Naive B cell (primary cell): ENCODE measurements at regions not wholly inside any gene's neighbourhood (a gene's known extent, or its start where the extent isn't known, plus 50 kb on each side); places are given as distances from the start of the nearest gene placed in this dataset.

ENCODE experiments used
- ATAC-seq, 2 donors: fragments of 150-1000 bp; cut with Tn5 transposase; 2 replicates each; pipeline ENCODE4 v1.10.0; 2021; ENCODE audit warnings: low read depth in 2 of 2, mild to moderate bottlenecking in 2 of 2, moderate library complexity in 2 of 2
- DNase-seq: peaks from one replicate; pipeline ENCODE4 v3.0.0; 2022
- H3K27ac Mint-ChIP-seq, 6 donors: one replicate each; pipeline ENCODE4 v1.8.0; 2020 to 2022; ENCODE audit warnings: mild to moderate bottlenecking in 6 of 6, mixed read lengths in 6 of 6, moderate library complexity in 5 of 6, inconsistent platforms in 2 of 6
- H3K27me3 Mint-ChIP-seq, 3 donors: one replicate each; pipeline ENCODE4 v1.8.0; 2021 to 2022; ENCODE audit warnings: mixed read lengths in 3 of 3, mild to moderate bottlenecking in 1 of 3
- H3K36me3 Mint-ChIP-seq, 2 donors: one replicate each; pipeline ENCODE4 v1.8.0; 2020 to 2022; ENCODE audit warnings: mixed read lengths in 2 of 2, inconsistent platforms in 1 of 2, mild to moderate bottlenecking in 1 of 2
- H3K4me1 Mint-ChIP-seq, 3 donors: one replicate each; pipeline ENCODE4 v1.8.0; 2020 to 2022; ENCODE audit warnings: mixed read lengths in 3 of 3, inconsistent platforms in 1 of 3, mild to moderate bottlenecking in 1 of 3, moderate library complexity in 1 of 3
- H3K4me3 Mint-ChIP-seq, 8 donors: one replicate each; pipeline ENCODE4 v1.8.0; 2020 to 2022; ENCODE audit warnings: mild to moderate bottlenecking in 8 of 8, mixed read lengths in 8 of 8, moderate library complexity in 8 of 8, inconsistent platforms in 2 of 8
- H3K9me3 Mint-ChIP-seq, 7 donors: one replicate each; pipeline ENCODE4 v1.8.0; 2020 to 2022; ENCODE audit warnings: mixed read lengths in 7 of 7, mild to moderate bottlenecking in 5 of 7, inconsistent platforms in 2 of 7, moderate library complexity in 1 of 7

GRCh38 chr4:10173037-10173753, 56.6 kb upstream of the WDR1 start:
- H3K27me3 Mint-ChIP-seq: peaks cover 9 to 35% (median 23%) of the 10 kb centered on the region in 3 donors
- H3K4me1 Mint-ChIP-seq: no peaks in the 10 kb centered on the region
- ATAC-seq (no peak), DNase-seq (no peak)
- H3K36me3 Mint-ChIP-seq: no peaks in the 10 kb centered on the region
- H3K27ac Mint-ChIP-seq: no peak overlapping the region
- no peak overlapping the region for H3K4me3 Mint-ChIP-seq
- H3K9me3 Mint-ChIP-seq: no peaks in the 10 kb centered on the region

- no peak overlapping the region for H3K4me3 Mint-ChIP-seq
- H3K36me3 Mint-ChIP-seq: no peaks in the 10 kb centered on the region
- ATAC-seq (no peak), DNase-seq (no peak)
- H3K4me1 Mint-ChIP-seq: no peaks in the 10 kb centered on the region
- no peak overlapping the region for H3K27ac Mint-ChIP-seq
- peaks cover 9 to 35% (median 23%) of the 10 kb centered on the region in 3 donors for H3K27me3 Mint-ChIP-seq
- H3K9me3 Mint-ChIP-seq: no peaks in the 10 kb centered on the region
Measured at GRCh38 chr4:10172278-10172921, 55.8 kb upstream of the WDR1 start.

GRCh38 chr4:10171055-10171454, 54.5 kb upstream of the WDR1 start:
- no peak overlapping the region for H3K27ac Mint-ChIP-seq
- DNase-seq: no peak
- no peaks in the 10 kb centered on the region for H3K9me3 Mint-ChIP-seq
- no peaks in the 10 kb centered on the region for H3K36me3 Mint-ChIP-seq
- H3K4me3 Mint-ChIP-seq: no peak overlapping the region
- H3K4me1 Mint-ChIP-seq: no peaks in the 10 kb centered on the region
- peaks cover 9 to 35% (median 23%) of the 10 kb centered on the region in 3 donors for H3K27me3 Mint-ChIP-seq
- ATAC-seq: no peak

- H3K9me3 Mint-ChIP-seq: no peaks in the 10 kb centered on the region
- no peak overlapping the region for H3K4me3 Mint-ChIP-seq
- no peaks in the 10 kb centered on the region for H3K36me3 Mint-ChIP-seq
- no peak for ATAC-seq
- peaks cover 9 to 30% (median 23%) of the 10 kb centered on the region in 3 donors for H3K27me3 Mint-ChIP-seq
- no peak overlapping the region for H3K27ac Mint-ChIP-seq
- no peak for DNase-seq
- H3K4me1 Mint-ChIP-seq: peaks cover 0 to 1% (median 0%) of the 10 kb centered on the region in 3 donors
Measured at GRCh38 chr4:10169839-10170387, 53.3 kb upstream of the WDR1 start.

- no peaks in the 10 kb centered on the region for H3K9me3 Mint-ChIP-seq
Measured at GRCh38 chr4:10168151-10168550, 51.6 kb upstream of the WDR1 start.

GRCh38 chr4:10167201-10167600, 50.6 kb upstream of the WDR1 start:
- no peak overlapping the region for H3K4me3 Mint-ChIP-seq
- ATAC-seq: no peak
- peaks cover 5 to 14% (median 11%) of the 10 kb centered on the region in 3 donors for H3K27me3 Mint-ChIP-seq
- no peaks in the 10 kb centered on the region for H3K9me3 Mint-ChIP-seq
- H3K27ac Mint-ChIP-seq: no peak overlapping the region
- no peak for DNase-seq
- no peaks in the 10 kb centered on the region for H3K36me3 Mint-ChIP-seq
- peaks cover 0 to 2% (median 0%) of the 10 kb centered on the region in 3 donors for H3K4me1 Mint-ChIP-seq

More at GRCh38 chr4:10168151-10168550, 51.6 kb upstream of the WDR1 start:
- DNase-seq: no peak
- Mint-ChIP-seq H3K27ac (no peak overlapping the region), H3K36me3 (no peaks in the 10 kb centered on the region), H3K4me1 (peaks cover 0 to 2% (median 0%) of the 10 kb centered on the region in 3 donors), H3K27me3 (peaks cover 6 to 24% (median 12%) of the 10 kb centered on the region in 3 donors), H3K4me3 (no peak overlapping the region)
- no peak for ATAC-seq
